ENCODE measurements at regions not wholly inside any gene's neighbourhood (a gene's known extent, or its start where the extent isn't known, plus 50 kb on each side); places are given as distances from the start of the nearest gene placed in this dataset.

GRCh38 chr12:66902020-66902419 is 223.1 kb upstream of the GRIP1 start:
- TF ChIP-seq CTCF (optimal IDR thresholded peaks at IDR 0.05 in 1 of 3, IDR thresholded peaks at IDR 0.05 in 1 of 3, conservative IDR thresholded peaks at IDR 0.05 in 1 of 3; ENCODE audit: extremely low read depth in 1 of 3, insufficient read depth in 2 of 3, low read length in 3 of 3): no peak
- no peak for TF ChIP-seq EZH2 (IDR thresholded peaks at IDR 0.05; ENCODE audit: low read length)

All from keratinocyte (primary cell).